ENCODE measurements at regions not wholly inside any gene's neighbourhood (a gene's known extent, or its start where the extent isn't known, plus 50 kb on each side); places are given as distances from the start of the nearest gene placed in this dataset.

DNA sequence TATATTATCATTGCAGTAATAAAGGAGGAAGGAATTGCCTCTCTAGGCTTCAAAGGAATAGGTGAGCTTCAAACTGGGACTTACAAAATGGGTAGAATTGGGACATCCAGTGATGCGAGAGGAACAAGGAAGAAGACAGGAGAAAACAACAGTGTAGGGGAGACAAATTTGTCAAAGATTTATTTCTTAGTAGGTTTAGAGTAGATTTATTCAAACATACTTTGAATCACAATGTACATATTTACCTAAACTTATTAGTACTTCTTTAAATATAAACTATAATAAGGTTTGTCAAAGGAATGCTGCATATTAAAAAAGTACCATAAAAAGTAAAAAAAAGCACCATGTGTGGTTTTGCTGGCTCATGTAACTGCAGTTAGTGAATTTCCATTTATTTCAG, 161.4 kb upstream of the CDH2 start:
- H3K4ac ChIP-seq (ENCODE audit: low read depth, low read length): no peak overlapping the region
- H4K8ac ChIP-seq (ENCODE audit: low read depth, low read length): no peak overlapping the region
- no peak overlapping the region for H3K14ac ChIP-seq (ENCODE audit: low read length)
- H3K23ac ChIP-seq (ENCODE audit: low read length): no peak overlapping the region
- H3K18ac ChIP-seq (ENCODE audit: low read length): no peak overlapping the region
- H3K4me1 ChIP-seq (ENCODE audit: control insufficient read depth in 1 of 2, insufficient read depth in 2 of 2, low read length in 2 of 2): no peaks in the 10 kb centered on the region
- no peaks in the 10 kb centered on the region for H3K79me2 ChIP-seq (ENCODE audit: control insufficient read depth, insufficient read depth, low read length, poor library complexity)
- no peaks in the 10 kb centered on the region for H3K36me3 ChIP-seq (ENCODE audit: control insufficient read depth in 1 of 2, insufficient read depth in 2 of 2, low read length in 2 of 2)
- H2BK120ac ChIP-seq (ENCODE audit: insufficient read depth, low read length, poor library complexity): no peak overlapping the region
- H3K27ac ChIP-seq (ENCODE audit: low read depth, low read length): no peak overlapping the region
- no peak for DNase-seq
- H3K4me2 ChIP-seq (ENCODE audit: low read length): no peak overlapping the region
- H3K9me3 ChIP-seq (ENCODE audit: insufficient read depth, low read depth, low read length): no peaks in the 10 kb centered on the region
- no peak overlapping the region for H2BK12ac ChIP-seq (ENCODE audit: low read length)
- no CpG with 5 or more reads among the region's 1 CpG for WGBS (ENCODE audit: extremely low coverage, insufficient coverage, insufficient read length)
- no peak overlapping the region for H4K91ac ChIP-seq (ENCODE audit: low read depth, low read length)
- no peak overlapping the region for H4K12ac ChIP-seq (ENCODE audit: low read depth, low read length)
- H3K79me1 ChIP-seq (ENCODE audit: low read length): no peaks in the 10 kb centered on the region
- H3K27me3 ChIP-seq (ENCODE audit: insufficient read depth, low read length): no peaks in the 10 kb centered on the region
- H3K9ac ChIP-seq (ENCODE audit: low read length): no peak overlapping the region
- H2BK5ac ChIP-seq (ENCODE audit: low read depth, low read length, poor library complexity): no peak overlapping the region
- no peak overlapping the region for H2AK5ac ChIP-seq (ENCODE audit: low read length)
- no peak overlapping the region for H2AFZ ChIP-seq (ENCODE audit: insufficient read depth, low read length, poor library complexity)
- no peak overlapping the region for H3K4me3 ChIP-seq (ENCODE audit: low read depth, low read length)

DNA sequence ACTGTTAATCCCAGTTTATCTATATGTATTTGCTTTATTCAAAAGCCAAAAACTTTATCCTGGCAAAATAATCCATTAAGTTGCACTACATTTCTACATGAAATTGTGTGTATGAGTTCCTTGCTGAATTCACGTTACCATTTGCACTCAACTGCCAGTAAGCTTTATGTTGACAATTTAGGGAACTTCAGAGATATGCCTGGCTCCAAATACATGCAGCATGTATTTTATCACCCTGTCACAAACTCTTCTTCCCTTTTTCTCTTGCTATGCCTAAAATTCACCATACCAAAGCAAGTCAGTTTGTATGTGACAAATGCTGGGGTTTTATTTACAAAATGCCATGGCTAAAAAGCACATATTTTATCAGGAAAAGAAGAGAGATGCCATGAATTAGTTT, 157.6 kb upstream of the CDH2 start:
- Histone ChIP-seq H2AK5ac (ENCODE audit: low read length) (no peak overlapping the region), H3K79me1 (ENCODE audit: low read length) (no peaks in the 10 kb centered on the region), H4K12ac (ENCODE audit: low read depth, low read length) (no peak overlapping the region), H3K4me3 (ENCODE audit: low read depth, low read length) (no peak overlapping the region), H3K36me3 (ENCODE audit: control insufficient read depth in 1 of 2, insufficient read depth in 2 of 2, low read length in 2 of 2) (no peaks in the 10 kb centered on the region), H3K9ac (ENCODE audit: low read length) (no peak overlapping the region), H4K8ac (ENCODE audit: low read depth, low read length) (no peak overlapping the region), H3K4ac (ENCODE audit: low read depth, low read length) (no peak overlapping the region), H3K79me2 (ENCODE audit: control insufficient read depth, insufficient read depth, low read length, poor library complexity) (no peaks in the 10 kb centered on the region), H3K4me2 (ENCODE audit: low read length) (no peak overlapping the region), H3K27ac (ENCODE audit: low read depth, low read length) (no peak overlapping the region), H2BK12ac (ENCODE audit: low read length) (no peak overlapping the region), H3K14ac (ENCODE audit: low read length) (no peak overlapping the region), H3K23ac (ENCODE audit: low read length) (no peak overlapping the region), H4K91ac (ENCODE audit: low read depth, low read length) (no peak overlapping the region), H2AFZ (ENCODE audit: insufficient read depth, low read length, poor library complexity) (no peak overlapping the region), H2BK120ac (ENCODE audit: insufficient read depth, low read length, poor library complexity) (no peak overlapping the region), H3K4me1 (ENCODE audit: control insufficient read depth in 1 of 2, insufficient read depth in 2 of 2, low read length in 2 of 2) (no peaks in the 10 kb centered on the region), H3K9me3 (ENCODE audit: insufficient read depth, low read depth, low read length) (no peaks in the 10 kb centered on the region), H2BK5ac (ENCODE audit: low read depth, low read length, poor library complexity) (no peak overlapping the region), H3K18ac (ENCODE audit: low read length) (no peak overlapping the region), H3K27me3 (ENCODE audit: insufficient read depth, low read length) (no peaks in the 10 kb centered on the region)
- DNase-seq: no peak
- WGBS (ENCODE audit: extremely low coverage, insufficient coverage, insufficient read length): no CpG with 5 or more reads among the region's 1 CpG

DNA sequence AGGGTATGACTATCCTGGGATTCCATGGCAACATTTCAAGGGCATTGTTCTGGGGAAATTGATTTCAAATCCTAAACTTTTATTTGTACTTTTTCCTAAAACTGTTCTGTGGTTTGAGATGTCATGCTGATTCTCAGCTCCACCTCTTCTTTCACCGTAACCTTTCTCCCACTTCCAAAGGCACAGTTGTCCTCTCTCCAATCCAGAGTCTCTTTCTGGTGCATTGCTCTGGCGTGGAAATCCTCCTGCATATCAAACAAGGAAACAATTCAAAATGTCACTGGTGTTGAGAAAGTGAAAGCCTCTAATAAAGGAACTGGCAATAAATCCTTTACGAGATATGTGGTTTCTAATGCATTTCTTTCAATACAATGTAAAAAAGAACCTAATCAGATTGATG, 155.1 kb upstream of the CDH2 start:
- Histone ChIP-seq H3K36me3 (ENCODE audit: control insufficient read depth in 1 of 2, insufficient read depth in 2 of 2, low read length in 2 of 2) (no peaks in the 10 kb centered on the region), H2BK120ac (ENCODE audit: insufficient read depth, low read length, poor library complexity) (no peak overlapping the region), H3K14ac (ENCODE audit: low read length) (no peak overlapping the region), H3K79me1 (ENCODE audit: low read length) (no peaks in the 10 kb centered on the region), H3K4ac (ENCODE audit: low read depth, low read length) (no peak overlapping the region), H4K8ac (ENCODE audit: low read depth, low read length) (no peak overlapping the region), H4K12ac (ENCODE audit: low read depth, low read length) (no peak overlapping the region), H3K9ac (ENCODE audit: low read length) (no peak overlapping the region), H4K91ac (ENCODE audit: low read depth, low read length) (no peak overlapping the region), H3K4me1 (ENCODE audit: control insufficient read depth in 1 of 2, insufficient read depth in 2 of 2, low read length in 2 of 2) (no peaks in the 10 kb centered on the region), H2BK5ac (ENCODE audit: low read depth, low read length, poor library complexity) (no peak overlapping the region), H2BK12ac (ENCODE audit: low read length) (no peak overlapping the region), H2AFZ (ENCODE audit: insufficient read depth, low read length, poor library complexity) (no peak overlapping the region), H3K9me3 (ENCODE audit: insufficient read depth, low read depth, low read length) (peaks cover 2% of the 10 kb centered on the region), H2AK5ac (ENCODE audit: low read length) (no peak overlapping the region), H3K4me3 (ENCODE audit: low read depth, low read length) (no peak overlapping the region), H3K18ac (ENCODE audit: low read length) (no peak overlapping the region), H3K23ac (ENCODE audit: low read length) (no peak overlapping the region), H3K27ac (ENCODE audit: low read depth, low read length) (no peak overlapping the region), H3K4me2 (ENCODE audit: low read length) (no peak overlapping the region), H3K79me2 (ENCODE audit: control insufficient read depth, insufficient read depth, low read length, poor library complexity) (no peaks in the 10 kb centered on the region), H3K27me3 (ENCODE audit: insufficient read depth, low read length) (no peaks in the 10 kb centered on the region)
- no peak for DNase-seq
- WGBS (ENCODE audit: extremely low coverage, insufficient coverage, insufficient read length): no CpG with 5 or more reads among the region's 3 CpGs

DNA sequence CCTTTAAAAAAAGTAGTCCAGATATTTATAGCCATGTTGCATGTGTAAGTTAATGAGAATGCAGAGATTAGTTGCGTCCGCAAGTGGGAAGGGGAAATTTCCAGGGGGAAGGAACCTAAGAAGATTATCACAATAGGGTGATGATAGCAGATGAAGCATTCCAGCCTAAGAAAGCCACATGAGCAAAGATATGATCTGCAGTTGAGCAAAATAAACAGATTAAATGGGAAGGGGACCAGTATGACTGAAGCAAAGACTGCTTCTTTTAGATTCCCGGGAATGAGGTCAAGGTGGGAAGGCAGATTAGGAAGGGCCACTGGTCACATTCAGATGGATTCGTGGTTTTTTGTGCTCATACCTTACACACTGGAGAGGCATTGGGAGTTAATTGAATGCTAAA, 154.6 kb upstream of the CDH2 start:
- Histone ChIP-seq H2BK5ac (ENCODE audit: low read depth, low read length, poor library complexity) (no peak overlapping the region), H3K4me3 (ENCODE audit: low read depth, low read length) (no peak overlapping the region), H3K9ac (ENCODE audit: low read length) (no peak overlapping the region), H4K91ac (ENCODE audit: low read depth, low read length) (no peak overlapping the region), H3K4me1 (ENCODE audit: control insufficient read depth in 1 of 2, insufficient read depth in 2 of 2, low read length in 2 of 2) (no peaks in the 10 kb centered on the region), H3K23ac (ENCODE audit: low read length) (no peak overlapping the region), H3K79me1 (ENCODE audit: low read length) (no peaks in the 10 kb centered on the region), H3K27ac (ENCODE audit: low read depth, low read length) (no peak overlapping the region), H2AFZ (ENCODE audit: insufficient read depth, low read length, poor library complexity) (no peak overlapping the region), H2AK5ac (ENCODE audit: low read length) (no peak overlapping the region), H3K36me3 (ENCODE audit: control insufficient read depth in 1 of 2, insufficient read depth in 2 of 2, low read length in 2 of 2) (no peaks in the 10 kb centered on the region), H2BK120ac (ENCODE audit: insufficient read depth, low read length, poor library complexity) (no peak overlapping the region), H3K4me2 (ENCODE audit: low read length) (no peak overlapping the region), H3K14ac (ENCODE audit: low read length) (no peak overlapping the region), H3K9me3 (ENCODE audit: insufficient read depth, low read depth, low read length) (peaks cover 2% of the 10 kb centered on the region), H3K18ac (ENCODE audit: low read length) (no peak overlapping the region), H4K8ac (ENCODE audit: low read depth, low read length) (no peak overlapping the region), H2BK12ac (ENCODE audit: low read length) (no peak overlapping the region), H3K4ac (ENCODE audit: low read depth, low read length) (no peak overlapping the region), H3K79me2 (ENCODE audit: control insufficient read depth, insufficient read depth, low read length, poor library complexity) (no peaks in the 10 kb centered on the region), H4K12ac (ENCODE audit: low read depth, low read length) (no peak overlapping the region), H3K27me3 (ENCODE audit: insufficient read depth, low read length) (no peaks in the 10 kb centered on the region)
- WGBS (ENCODE audit: extremely low coverage, insufficient coverage, insufficient read length): no CpG with 5 or more reads among the region's 4 CpGs
- DNase-seq: no peak
